GM20000 (cell line): ENCODE measurements at regions not wholly inside any gene's neighbourhood (a gene's known extent, or its start where the extent isn't known, plus 50 kb on each side); places are given as distances from the start of the nearest gene placed in this dataset.
"Not testable (repeated sequence)": the region's sequence is repeated elsewhere in the genome, so short reads cannot be mapped to it uniquely, and the experiment has no call there.

ENCODE experiments used
- DNase-seq: peaks from one replicate; pipeline ENCODE4 v3.0.0; 2012; ENCODE audit warnings: low spot score
- CTCF ChIP-seq: IDR thresholded peaks from 2 replicates; pipeline ENCODE4 v1.5.1; 2012; ENCODE audit warnings: mild to moderate bottlenecking, control low read depth; ENCODE audit errors: extremely low read depth, missing control alignments

DNA sequence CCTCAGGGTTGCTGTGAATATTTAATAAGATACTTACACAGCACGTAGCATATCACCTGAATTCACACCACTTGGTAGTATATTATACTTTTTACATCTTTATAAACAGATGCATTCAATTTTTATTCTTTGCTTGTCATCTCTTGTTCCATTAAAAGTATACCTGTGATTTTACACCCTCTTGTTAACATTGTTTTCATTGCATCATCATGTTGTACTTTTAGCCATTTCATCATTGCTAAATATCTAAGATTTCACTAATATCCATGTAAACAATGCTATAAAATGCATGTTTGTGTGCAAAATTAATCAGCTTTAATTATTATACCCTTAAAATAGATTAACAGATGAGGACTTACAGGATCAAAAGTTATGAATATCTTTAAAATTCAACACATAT lies 155.3 kb downstream of the MEX3B start:
- DNase-seq = no peak
- TF ChIP-seq CTCF = no peak

- no peak for DNase-seq
- no peak for TF ChIP-seq CTCF
Observed at GRCh38 chr15:81889485-81889881, 156.3 kb downstream of the MEX3B start.

GRCh38 chr15:81888748-81889484 lies 156.9 kb downstream of the MEX3B start:
- no peak for TF ChIP-seq CTCF
- DNase-seq = no peak

DNA sequence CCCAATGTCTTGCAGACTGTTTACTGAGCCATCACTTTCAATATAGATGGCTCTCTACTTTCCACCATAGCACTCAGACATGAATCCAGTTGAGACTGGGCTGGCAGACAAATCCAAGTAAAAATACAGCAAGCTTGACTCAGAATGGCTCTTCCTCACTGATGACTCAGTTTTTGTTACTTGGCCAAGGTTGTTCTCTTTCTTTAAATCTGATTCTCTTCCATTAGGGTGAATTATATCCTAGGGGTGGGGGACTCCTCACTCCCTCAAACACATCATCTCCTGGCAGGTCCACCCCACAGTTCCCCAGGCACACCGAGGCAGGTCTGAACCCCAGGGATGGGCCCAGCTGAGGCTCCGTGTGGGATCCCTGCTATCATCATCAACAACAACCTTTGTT lies 157.9 kb downstream of the MEX3B start:
- DNase-seq = no peak
- TF ChIP-seq CTCF = no peak

- DNase-seq = not testable (repeated sequence)
Observed at GRCh38 chr15:81887188-81887587, 158.6 kb downstream of the MEX3B start.

DNA sequence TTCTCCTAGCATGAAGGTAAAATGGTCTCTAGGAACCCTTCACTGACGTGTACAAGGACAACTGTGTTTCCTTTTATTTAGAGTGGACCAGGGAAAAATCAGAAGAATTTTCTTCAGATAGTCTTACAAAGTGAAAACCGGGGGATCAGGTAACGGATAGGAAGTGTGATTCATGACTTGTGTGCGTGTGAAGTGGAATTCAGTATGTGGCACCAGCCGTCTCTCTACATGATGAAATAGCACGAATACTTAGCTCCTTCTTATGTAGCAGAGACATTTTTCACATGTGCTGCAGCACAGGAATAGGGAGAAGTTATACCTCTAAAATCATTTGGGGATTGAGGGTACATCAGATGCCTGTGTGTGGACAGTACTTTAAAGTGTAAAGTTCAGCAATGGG lies 159.2 kb downstream of the MEX3B start:
- no peak for TF ChIP-seq CTCF

DNA sequence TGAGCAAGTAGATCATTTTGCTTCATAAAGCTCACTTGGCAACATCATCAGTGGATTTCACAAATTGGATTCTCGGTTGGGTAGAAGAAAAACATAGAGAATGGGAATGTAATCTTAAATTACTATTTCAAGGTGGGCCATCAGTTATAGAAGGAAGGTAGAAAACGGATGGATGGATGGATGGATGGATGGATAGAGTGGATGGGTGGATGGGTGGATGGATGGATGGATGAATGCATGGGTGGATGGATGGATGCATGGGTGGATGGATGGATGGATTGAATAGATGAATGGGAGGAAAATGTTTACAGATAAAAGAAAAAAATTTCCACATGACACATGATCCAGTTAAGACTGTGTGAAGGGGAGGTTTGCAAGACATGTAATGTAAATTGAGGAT lies 159.7 kb downstream of the MEX3B start:
- no peak for TF ChIP-seq CTCF
- DNase-seq = no peak

More for the DNA sequence above, 159.2 kb downstream of the MEX3B start:
- DNase-seq = no peak

- no peak for DNase-seq
Observed at GRCh38 chr15:81885135-81885534, 160.7 kb downstream of the MEX3B start.

More at GRCh38 chr15:81885135-81885534, 160.7 kb downstream of the MEX3B start:
- TF ChIP-seq CTCF = no peak
